GDM1 (cell line): ENCODE measurements at regions not wholly inside any gene's neighbourhood (a gene's known extent, or its start where the extent isn't known, plus 50 kb on each side); places are given as distances from the start of the nearest gene placed in this dataset.

Source experiments
- DNase-seq: peaks from one replicate; lab custom pipeline; 2025; lab: John Stamatoyannopoulos, UW

DNA sequence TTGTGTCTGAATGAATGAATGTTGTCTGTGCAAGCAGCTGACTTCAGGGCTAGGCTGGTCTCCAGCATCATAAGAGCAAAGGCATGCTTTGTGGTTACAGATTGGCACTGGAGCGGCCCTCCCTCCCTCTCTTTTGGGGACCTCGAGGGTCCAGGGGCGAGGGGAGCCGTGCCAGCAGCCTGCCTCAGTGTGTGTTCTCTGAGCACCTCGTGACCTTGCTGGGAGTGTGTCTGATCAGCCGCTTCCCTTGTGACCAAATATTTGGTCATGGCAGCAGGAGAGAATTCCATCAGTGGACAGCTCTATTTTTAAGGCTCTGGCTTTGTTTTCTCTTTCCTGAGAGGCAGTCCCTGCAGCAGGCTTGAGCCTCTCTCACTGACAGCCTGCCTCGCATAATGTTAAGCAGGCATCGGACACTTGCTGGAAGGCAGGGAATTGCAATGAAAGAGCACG, 329.7 kb downstream of the UQCRFS1 start:
- no peak for DNase-seq

- DNase-seq, result no peak
These were observed 330.1 kb downstream of the UQCRFS1 start for GRCh38 chr19:28882818-28883217.

DNA sequence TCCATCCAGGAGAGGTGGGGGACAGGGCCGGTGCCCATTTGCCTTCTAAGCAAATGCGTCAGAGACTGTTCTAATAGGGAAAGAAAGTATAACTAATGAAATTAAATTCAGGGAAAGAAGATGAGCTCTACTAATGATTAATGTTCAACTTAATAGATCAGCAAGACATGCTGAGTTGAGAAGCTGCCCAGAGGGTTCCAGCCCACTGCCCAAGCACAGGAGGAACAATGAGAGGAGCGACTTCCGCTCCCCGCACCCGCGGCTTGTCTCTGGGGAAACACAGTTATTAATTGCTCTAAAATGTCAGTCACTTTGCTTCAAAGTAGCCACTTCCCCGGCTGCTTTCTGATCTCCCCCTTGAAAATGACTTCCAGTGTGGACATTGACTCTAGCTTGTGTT, 331.3 kb downstream of the UQCRFS1 start:
- no peak for DNase-seq

DNA sequence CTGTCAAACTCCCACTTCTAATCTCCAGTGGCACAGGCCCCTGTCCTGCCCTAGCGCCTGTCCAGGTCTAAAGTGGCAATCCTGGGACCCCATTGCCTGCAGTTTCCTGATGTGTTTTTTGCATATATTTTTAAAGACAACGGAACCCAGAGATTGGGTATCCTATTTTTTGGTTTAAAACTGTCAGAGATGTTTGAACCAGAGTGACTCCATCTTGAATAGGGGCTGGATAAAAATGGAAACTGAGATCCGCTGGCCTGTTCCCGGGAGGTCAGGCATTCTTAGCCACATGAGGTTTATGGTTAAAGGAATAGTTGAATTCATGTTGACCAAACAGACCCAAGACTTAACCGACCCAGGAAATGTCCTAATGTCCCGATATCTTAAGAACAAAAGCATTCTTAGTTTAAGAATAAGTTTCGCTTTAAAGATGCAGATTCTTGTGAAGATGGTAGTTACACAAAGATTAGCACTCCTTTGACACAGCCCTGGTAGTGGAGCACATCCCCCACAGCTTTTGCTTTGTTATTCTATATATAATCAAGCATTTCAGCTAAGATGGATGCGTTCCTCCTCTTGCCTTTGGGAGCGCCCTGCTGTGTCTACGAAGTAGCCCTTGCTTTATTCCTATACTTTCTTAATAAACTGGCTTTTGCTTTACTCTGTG, 332.1 kb downstream of the UQCRFS1 start:
- DNase-seq, result no peak

DNA sequence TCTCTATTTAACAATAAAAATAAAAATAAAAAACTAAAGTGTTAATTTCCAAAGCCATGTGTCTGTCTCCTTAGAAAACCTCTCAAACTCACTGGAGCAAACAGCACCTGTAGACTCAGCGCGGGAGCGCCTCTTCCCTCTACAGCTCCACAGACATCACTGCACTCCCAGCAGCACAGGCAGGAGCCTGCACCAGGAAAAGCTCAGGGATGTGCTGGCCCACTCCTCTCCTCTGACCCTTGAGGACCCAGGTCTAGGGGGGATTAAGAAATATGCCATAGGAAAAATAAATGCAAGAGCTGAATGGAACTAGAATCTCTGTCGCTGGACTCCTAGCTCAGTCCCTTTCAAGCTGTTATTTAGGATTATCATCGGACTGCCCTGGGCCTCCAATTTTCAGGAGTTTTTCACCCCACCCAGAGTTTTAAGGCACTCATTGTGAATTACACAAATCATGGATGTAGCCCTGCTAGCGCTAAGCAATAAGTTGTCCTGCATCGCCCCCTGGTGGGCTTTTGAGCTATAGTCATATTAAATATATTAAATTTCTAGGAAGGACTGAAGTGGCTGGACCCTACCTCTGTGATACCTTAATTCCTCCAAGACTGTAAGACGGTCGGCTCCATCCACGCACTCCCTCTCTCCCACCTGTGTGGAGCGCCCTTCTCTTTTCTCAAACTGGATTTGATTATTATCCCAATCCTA, 333.9 kb downstream of the UQCRFS1 start:
- DNase-seq, result peak; percentile 24

DNA sequence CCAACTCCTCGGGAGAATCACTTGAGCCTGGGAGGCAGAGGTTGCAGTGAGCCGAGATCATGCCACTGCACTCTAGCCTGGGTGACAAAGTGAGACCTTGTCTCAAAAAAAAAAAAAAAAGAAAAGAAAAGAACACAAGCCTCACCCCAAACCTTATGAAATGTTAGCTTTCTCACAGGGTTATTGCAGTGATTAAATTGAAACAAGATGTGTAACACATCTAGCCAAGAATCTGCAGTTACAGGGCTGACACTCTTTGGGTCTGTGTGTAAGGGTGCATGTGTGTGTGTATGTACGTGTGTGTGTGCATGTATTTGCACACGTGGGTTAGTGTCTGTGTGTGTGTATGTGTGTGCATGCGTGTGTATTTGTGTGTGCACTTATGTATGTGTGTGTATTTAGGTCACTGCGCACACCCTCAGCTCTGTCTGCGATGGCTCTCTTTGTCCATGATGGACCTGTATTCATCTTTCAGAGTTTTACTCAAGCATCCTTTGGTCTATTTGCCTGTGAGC, 336.3 kb downstream of the UQCRFS1 start:
- DNase-seq, result no peak

- DNase-seq, result no peak
These were observed 338.2 kb downstream of the UQCRFS1 start for GRCh38 chr19:28874742-28875141.

GRCh38 chr19:28873301-28873700, 339.6 kb downstream of the UQCRFS1 start:
- no peak for DNase-seq

DNA sequence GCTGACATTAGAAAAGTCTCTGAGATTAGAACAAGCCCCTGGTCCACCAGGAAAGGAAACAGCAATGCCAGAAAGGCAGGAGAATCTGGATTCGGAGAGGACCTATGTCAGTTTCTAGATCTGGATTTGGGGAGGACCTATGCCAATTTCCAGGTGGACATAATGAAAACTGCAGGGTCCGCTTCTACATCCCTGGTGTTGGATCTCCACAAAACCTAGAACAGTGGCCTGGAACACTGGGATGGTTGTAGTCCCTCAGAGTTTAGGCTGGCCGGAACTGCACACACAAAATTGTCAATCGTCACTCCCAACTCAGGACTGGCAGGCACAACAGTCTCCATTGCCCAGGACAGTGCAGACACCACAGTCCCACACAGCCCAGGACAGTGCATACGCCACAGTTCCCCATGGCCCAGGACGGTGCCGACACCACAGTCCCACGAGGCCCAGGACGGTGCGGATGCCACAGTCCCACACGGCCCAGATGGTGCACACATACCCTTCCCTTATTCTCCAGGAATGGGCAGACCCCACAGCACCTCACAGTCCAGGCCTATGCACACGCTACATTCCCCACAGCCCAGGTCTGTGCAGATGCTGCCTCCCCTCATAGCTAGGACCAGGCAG, 341.7 kb downstream of the UQCRFS1 start:
- no peak for DNase-seq

GRCh38 chr19:28869459-28869858, 343.5 kb downstream of the UQCRFS1 start:
- no peak for DNase-seq

GRCh38 chr19:28868836-28869235, 344.1 kb downstream of the UQCRFS1 start:
- no peak for DNase-seq

DNA sequence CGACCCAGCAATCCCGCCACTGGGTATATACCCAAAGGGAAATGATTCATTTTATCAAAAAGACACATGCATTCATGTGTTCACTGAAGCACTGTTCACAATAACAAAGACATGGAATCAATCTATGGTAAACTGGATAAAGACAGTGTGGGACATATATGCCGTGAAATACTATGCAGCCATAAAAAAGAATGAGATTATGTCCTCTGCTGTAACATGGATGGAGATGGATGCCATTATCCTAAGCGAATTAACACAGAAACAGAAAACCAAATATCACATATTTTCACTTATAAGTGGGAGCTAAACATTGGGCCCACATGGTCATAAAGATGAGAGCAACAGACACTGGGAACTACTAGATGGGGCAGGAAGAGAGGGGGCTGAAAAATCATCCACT, 345.0 kb downstream of the UQCRFS1 start:
- no peak for DNase-seq

- no peak for DNase-seq
These were observed 348.3 kb downstream of the UQCRFS1 start for GRCh38 chr19:28864577-28865042.

- no peak for DNase-seq
These were observed 348.9 kb downstream of the UQCRFS1 start for GRCh38 chr19:28864024-28864503.

DNA sequence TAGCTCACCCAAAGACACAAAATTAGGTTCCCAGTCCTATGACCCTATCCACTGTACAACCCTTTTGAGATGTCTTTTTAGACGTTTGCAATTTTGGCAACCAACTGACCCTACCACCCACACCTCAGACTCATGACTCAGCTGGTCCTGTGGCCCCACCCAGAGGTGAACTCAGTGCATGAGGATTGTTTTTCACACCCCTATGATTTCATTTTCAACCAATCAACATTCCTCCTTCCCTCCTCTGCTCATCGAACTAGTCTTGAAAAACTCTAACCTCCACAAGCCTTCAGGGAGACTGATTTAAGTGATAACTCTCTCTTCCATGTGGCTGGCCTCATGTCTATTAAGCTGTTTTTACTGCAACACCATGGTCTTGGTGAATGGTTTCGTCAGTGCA, 350.7 kb downstream of the UQCRFS1 start:
- DNase-seq, result no peak

DNA sequence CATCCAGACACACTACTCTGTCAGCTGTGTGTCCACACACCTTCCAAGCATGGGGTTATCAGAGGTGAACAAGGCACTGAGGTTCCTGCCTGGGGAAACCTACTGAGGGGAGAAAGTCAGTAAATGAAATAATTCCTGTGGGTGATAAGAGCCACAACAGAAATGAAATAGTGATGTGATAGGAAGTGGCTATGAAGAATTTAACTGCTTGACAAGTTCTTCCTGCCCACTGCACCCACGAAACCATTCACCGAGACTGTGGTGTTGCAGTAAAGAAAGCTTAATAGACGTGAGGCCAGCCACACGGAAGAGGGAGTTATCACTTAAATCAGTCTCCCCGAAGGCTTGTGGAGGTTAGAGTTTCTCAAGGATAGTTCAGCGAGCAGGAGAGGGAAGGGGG, 353.1 kb downstream of the UQCRFS1 start:
- no peak for DNase-seq

- no peak for DNase-seq
These were observed 354.0 kb downstream of the UQCRFS1 start for GRCh38 chr19:28858933-28859332.

- no peak for DNase-seq
These were observed 355.0 kb downstream of the UQCRFS1 start for GRCh38 chr19:28857967-28858366.

DNA sequence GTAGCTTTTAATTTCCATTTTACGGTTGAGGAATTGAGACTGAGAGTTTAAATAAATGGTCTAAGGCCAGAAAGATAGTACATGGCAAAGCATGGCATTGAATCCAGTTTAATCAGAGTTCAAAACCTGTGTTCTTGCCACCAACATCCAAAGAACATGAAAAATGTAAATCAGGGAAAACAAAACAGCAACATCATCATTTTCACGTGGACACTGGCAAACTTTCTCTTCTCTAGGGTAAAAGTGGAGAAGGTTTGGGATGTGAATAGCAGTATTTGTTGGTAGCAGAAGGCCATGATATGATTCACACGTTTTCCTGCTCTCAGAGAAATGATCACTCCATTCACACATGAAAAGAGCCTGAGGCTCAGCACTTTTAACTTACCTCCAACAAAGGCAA, 357.7 kb downstream of the UQCRFS1 start:
- DNase-seq, result no peak

- no peak for DNase-seq
These were observed 365.5 kb downstream of the UQCRFS1 start for GRCh38 chr19:28847468-28847867.

- DNase-seq, result no peak
These were observed 366.7 kb downstream of the UQCRFS1 start for GRCh38 chr19:28846094-28846812.
